ENCODE measurements at regions not wholly inside any gene's neighbourhood (a gene's known extent, or its start where the extent isn't known, plus 50 kb on each side); places are given as distances from the start of the nearest gene placed in this dataset.

DNA sequence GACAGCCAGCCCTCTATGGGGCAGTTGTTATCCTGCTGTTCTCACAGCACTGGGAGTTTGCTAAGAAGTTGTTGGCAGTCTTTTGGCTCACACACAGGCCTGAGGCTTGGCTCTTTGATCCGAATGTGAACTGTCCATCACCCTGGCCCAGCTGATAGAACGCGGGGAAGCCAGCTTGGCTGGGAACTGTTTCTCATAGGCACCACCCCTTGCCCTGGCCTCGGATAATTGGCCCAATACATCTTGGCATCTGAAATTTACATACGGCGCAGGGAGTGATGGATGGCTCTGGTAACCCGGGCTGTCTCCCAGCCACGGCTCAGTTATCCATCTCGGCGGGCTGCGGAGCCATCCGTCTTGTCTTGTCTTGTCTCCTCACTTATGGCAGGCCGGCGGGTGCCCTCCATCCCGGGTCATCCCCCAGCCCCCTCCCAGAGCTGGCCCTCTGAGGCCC is 164.1 kb downstream of the PHETA1 start (continued):
- TF ChIP-seq, protein P1, sequence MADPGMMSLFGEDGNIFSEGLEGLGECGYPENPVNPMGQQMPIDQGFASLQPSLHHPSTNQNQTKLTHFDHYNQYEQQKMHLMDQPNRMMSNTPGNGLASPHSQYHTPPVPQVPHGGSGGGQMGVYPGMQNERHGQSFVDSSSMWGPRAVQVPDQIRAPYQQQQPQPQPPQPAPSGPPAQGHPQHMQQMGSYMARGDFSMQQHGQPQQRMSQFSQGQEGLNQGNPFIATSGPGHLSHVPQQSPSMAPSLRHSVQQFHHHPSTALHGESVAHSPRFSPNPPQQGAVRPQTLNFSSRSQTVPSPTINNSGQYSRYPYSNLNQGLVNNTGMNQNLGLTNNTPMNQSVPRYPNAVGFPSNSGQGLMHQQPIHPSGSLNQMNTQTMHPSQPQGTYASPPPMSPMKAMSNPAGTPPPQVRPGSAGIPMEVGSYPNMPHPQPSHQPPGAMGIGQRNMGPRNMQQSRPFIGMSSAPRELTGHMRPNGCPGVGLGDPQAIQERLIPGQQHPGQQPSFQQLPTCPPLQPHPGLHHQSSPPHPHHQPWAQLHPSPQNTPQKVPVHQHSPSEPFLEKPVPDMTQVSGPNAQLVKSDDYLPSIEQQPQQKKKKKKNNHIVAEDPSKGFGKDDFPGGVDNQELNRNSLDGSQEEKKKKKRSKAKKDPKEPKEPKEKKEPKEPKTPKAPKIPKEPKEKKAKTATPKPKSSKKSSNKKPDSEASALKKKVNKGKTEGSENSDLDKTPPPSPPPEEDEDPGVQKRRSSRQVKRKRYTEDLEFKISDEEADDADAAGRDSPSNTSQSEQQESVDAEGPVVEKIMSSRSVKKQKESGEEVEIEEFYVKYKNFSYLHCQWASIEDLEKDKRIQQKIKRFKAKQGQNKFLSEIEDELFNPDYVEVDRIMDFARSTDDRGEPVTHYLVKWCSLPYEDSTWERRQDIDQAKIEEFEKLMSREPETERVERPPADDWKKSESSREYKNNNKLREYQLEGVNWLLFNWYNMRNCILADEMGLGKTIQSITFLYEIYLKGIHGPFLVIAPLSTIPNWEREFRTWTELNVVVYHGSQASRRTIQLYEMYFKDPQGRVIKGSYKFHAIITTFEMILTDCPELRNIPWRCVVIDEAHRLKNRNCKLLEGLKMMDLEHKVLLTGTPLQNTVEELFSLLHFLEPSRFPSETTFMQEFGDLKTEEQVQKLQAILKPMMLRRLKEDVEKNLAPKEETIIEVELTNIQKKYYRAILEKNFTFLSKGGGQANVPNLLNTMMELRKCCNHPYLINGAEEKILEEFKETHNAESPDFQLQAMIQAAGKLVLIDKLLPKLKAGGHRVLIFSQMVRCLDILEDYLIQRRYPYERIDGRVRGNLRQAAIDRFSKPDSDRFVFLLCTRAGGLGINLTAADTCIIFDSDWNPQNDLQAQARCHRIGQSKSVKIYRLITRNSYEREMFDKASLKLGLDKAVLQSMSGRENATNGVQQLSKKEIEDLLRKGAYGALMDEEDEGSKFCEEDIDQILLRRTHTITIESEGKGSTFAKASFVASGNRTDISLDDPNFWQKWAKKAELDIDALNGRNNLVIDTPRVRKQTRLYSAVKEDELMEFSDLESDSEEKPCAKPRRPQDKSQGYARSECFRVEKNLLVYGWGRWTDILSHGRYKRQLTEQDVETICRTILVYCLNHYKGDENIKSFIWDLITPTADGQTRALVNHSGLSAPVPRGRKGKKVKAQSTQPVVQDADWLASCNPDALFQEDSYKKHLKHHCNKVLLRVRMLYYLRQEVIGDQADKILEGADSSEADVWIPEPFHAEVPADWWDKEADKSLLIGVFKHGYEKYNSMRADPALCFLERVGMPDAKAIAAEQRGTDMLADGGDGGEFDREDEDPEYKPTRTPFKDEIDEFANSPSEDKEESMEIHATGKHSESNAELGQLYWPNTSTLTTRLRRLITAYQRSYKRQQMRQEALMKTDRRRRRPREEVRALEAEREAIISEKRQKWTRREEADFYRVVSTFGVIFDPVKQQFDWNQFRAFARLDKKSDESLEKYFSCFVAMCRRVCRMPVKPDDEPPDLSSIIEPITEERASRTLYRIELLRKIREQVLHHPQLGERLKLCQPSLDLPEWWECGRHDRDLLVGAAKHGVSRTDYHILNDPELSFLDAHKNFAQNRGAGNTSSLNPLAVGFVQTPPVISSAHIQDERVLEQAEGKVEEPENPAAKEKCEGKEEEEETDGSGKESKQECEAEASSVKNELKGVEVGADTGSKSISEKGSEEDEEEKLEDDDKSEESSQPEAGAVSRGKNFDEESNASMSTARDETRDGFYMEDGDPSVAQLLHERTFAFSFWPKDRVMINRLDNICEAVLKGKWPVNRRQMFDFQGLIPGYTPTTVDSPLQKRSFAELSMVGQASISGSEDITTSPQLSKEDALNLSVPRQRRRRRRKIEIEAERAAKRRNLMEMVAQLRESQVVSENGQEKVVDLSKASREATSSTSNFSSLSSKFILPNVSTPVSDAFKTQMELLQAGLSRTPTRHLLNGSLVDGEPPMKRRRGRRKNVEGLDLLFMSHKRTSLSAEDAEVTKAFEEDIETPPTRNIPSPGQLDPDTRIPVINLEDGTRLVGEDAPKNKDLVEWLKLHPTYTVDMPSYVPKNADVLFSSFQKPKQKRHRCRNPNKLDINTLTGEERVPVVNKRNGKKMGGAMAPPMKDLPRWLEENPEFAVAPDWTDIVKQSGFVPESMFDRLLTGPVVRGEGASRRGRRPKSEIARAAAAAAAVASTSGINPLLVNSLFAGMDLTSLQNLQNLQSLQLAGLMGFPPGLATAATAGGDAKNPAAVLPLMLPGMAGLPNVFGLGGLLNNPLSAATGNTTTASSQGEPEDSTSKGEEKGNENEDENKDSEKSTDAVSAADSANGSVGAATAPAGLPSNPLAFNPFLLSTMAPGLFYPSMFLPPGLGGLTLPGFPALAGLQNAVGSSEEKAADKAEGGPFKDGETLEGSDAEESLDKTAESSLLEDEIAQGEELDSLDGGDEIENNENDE (IDR thresholded peaks at IDR 0.05; ENCODE audit: insufficient replicate concordance, low read length), result no peak
- no peak for TF ChIP-seq CBX5 (IDR thresholded peaks at IDR 0.05; ENCODE audit: low read depth, low read length)
- TF ChIP-seq RAD21 (IDR thresholded peaks at IDR 0.05 in 1 of 2, conservative IDR thresholded peaks at IDR 0.05 in 1 of 2; ENCODE audit: low read depth in 2 of 2, low read length in 2 of 2), result no peak
- TF ChIP-seq SAP30 (IDR thresholded peaks at IDR 0.05; ENCODE audit: insufficient read depth, insufficient replicate concordance, low read length), result no peak
- TF ChIP-seq KDM5A (IDR thresholded peaks at IDR 0.05; ENCODE audit: low read length), result no peak
- no peak for TF ChIP-seq CREB1 (IDR thresholded peaks at IDR 0.05)
- TF ChIP-seq TEAD4 (IDR thresholded peaks at IDR 0.05; ENCODE audit: low read depth, low read length), result no peak
- no peak for TF ChIP-seq EZH2 (IDR thresholded peaks at IDR 0.05; ENCODE audit: low read depth, low read length, severe bottlenecking)
- TF ChIP-seq SP4 (IDR thresholded peaks at IDR 0.05; ENCODE audit: low read length), result no peak
- TF ChIP-seq RBBP5 (IDR thresholded peaks at IDR 0.05; ENCODE audit: borderline replicate concordance, low read depth, low read length), result no peak
